Transverse colon (tissue), 4 donors: ENCODE measurements at regions not wholly inside any gene's neighbourhood (a gene's known extent, or its start where the extent isn't known, plus 50 kb on each side); places are given as distances from the start of the nearest gene placed in this dataset.

ENCODE experiments used
- DNase-seq: peaks from one replicate; pipeline ENCODE4 v3.0.0-alpha.2; 2019
- H3K27ac ChIP-seq, 4 donors: fragments of 200-600 bp; sonication (generic); 2 replicates each; pipeline ENCODE4 v1.5.1; 2016 to 2018; ENCODE audit warnings: inconsistent platforms in 4 of 4
- H3K27me3 ChIP-seq: fragments of 200-600 bp; sonication (generic); 2 replicates; pipeline ENCODE4 v1.5.1; 2017; ENCODE audit warnings: inconsistent platforms
- H3K36me3 ChIP-seq, 4 donors: fragments of 200-600 bp; sonication (generic); 2 replicates each; pipeline ENCODE4 v1.5.1; 2017 to 2019; ENCODE audit warnings: inconsistent platforms in 4 of 4
- H3K4me1 ChIP-seq, 4 donors: fragments of 200-600 bp; sonication (generic); 2 replicates each; pipeline ENCODE4 v1.5.1; 2017 to 2020; ENCODE audit warnings: inconsistent platforms in 4 of 4
- H3K4me3 ChIP-seq, 4 donors: fragments of 200-600 bp; sonication (generic); 1 replicate in 1 of 4; 2 replicates in 3 of 4; pipeline versions ENCODE4 v1.5.1 to v1.6.1; 2017 to 2019; ENCODE audit warnings: inconsistent platforms in 4 of 4
- H3K9me3 ChIP-seq, 2 donors: fragments of 200-600 bp; sonication (generic); 2 replicates each; pipeline ENCODE4 v1.5.1; 2017 to 2019; ENCODE audit warnings: inconsistent platforms in 2 of 2
- CTCF ChIP-seq, 5 experiments: fragments of 200-600 bp in 3 of 5; fragments of 450-650 bp in 2 of 5; sonication (generic) in 3 of 5; IDR thresholded peaks; 1 replicate in 2 of 5; 2 replicates in 3 of 5; pipeline ENCODE4 v1.5.1; 2016 to 2017; ENCODE audit warnings: antibody characterized with exemption in 5 of 5, inconsistent platforms in 3 of 5, mild to moderate bottlenecking in 2 of 5, moderate library complexity in 1 of 5
- EP300 ChIP-seq: sonication (generic); formaldehyde crosslinking; IDR thresholded peaks from one replicate; pipeline ENCODE4 v1.6.1; 2017; ENCODE audit warnings: antibody characterized with exemption, low read depth
- POLR2A ChIP-seq: fragments of 450-650 bp; IDR thresholded peaks from one replicate; pipeline ENCODE4 v1.6.1; 2016; ENCODE audit warnings: antibody characterized with exemption, mild to moderate bottlenecking, moderate library complexity
- POLR2AphosphoS5 ChIP-seq, 3 donors: sonication (generic); formaldehyde crosslinking; IDR thresholded peaks; one replicate each; pipeline ENCODE4 v1.6.1; 2016; ENCODE audit warnings: antibody characterized with exemption in 3 of 3
- WGBS, 2 donors: methylation state at CpG; one replicate each; pipeline ENCODE4 v1.1.5; 2018; ENCODE audit warnings: low coverage in 1 of 2; 5-methylcytosine and 5-hydroxymethylcytosine counted together
- in situ Hi-C, 4 donors: fragments of 200-750 bp; cut with MboI; loops; one replicate each; pipeline versions ENCODE4 v1.15.0 to v1.15.1; 2017; ENCODE audit warnings: low sequenced_read_pairs in 3 of 4, low pct_ligation_motif_present in 1 of 4, low pct_unique_long_range_greater_than_20kb in 1 of 4
- intact Hi-C: fragments of 100-400 bp; cut with DNase I; formaldehyde crosslinking; loops from one replicate; pipeline ENCODE4 v1.15.1; 2023; ENCODE audit warnings: low total_unique reads

- Histone ChIP-seq H3K4me3 (no peak overlapping the region), H3K27ac (no peak overlapping the region), H3K4me1 (no peaks in the 10 kb centered on the region), H3K9me3 (no peaks in the 10 kb centered on the region), H3K36me3 (no peaks in the 10 kb centered on the region), H3K27me3 (no peaks in the 10 kb centered on the region)
- whole genome bisulfite sequencing, 2 donors: 0 to 44% methylated on average over 1 to 5 of the region's 5 CpGs
- intact Hi-C loops: no loop called here
- DNase-seq: peak; percentile 84
- TF ChIP-seq CTCF (IDR thresholded peaks at IDR 0.05) (peak; percentile 57 to 79 (median 70)), POLR2A (no peak)
- in situ Hi-C loops: loop anchor here in 1 of 4 donors (25.0 kb wide), 1 partner anchor 317 kb away; the partner anchor contains the start of gene RNF38
Measured at GRCh38 chr9:36728651-36729520, 156.2 kb downstream of the MELK start.

DNA sequence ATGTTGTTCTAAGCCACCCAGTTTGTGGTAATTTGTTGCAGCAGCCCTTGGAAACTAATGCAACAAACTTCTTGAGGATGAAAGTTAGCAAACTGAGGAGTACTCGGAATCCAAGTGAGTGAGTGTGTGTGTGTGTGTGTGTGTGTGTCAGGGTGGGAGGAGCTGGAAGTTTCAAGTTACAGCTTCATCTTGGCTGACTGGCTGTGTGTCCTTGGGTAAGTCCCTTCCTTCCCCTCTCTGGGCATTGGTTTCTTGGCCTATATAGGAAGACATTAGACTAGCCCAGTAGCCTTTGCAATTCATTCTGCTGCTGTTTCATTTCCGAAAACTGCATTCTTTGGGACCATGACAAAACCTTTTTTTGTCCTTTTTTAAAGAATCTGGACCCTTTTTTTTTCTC, 157.2 kb downstream of the MELK start:
- Histone ChIP-seq H3K4me3 (no peak overlapping the region), H3K27me3 (no peaks in the 10 kb centered on the region), H3K9me3 (no peaks in the 10 kb centered on the region), H3K4me1 (no peaks in the 10 kb centered on the region), H3K27ac (no peak overlapping the region), H3K36me3 (no peaks in the 10 kb centered on the region)
- DNase-seq: no peak
- 83 to 84% methylated on average over 1 to 2 of the region's 2 CpGs for WGBS, 2 donors
- in situ Hi-C loops (loop anchor here in 3 of 4 donors (5.0 to 25.0 kb wide), 3 partner anchors 95 to 318 kb away; partner anchors contain the start of gene RNF38 (in 1 of the 3)), intact Hi-C loops (no loop called here)
- TF ChIP-seq EP300 (no peak), CTCF (IDR thresholded peaks at IDR 0.05) (no peak), POLR2A (no peak), POLR2AphosphoS5 (IDR thresholded peaks at IDR 0.05) (no peak)

DNA sequence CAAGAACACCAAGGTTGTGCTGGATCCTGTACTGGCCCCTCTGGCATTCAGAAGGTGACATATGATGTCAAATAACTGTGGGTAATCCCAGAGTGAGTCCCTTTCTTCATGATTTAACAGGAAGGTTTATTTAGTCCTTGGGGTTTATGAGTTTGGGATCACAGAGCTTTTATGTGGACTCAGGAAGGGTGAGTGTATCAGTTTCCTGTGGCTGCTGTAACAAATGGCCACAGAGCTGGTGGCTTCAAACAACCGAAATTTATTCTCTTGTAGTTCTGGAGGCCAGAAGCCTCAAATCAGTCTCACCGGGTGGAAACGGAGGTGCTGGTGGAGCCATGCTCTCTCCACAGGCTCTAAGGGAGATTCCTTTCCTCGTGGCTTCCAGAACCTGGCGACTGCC, 157.7 kb downstream of the MELK start:
- Histone ChIP-seq H3K27ac (no peak overlapping the region), H3K4me1 (no peaks in the 10 kb centered on the region), H3K4me3 (no peak overlapping the region), H3K36me3 (no peaks in the 10 kb centered on the region), H3K9me3 (no peaks in the 10 kb centered on the region), H3K27me3 (no peaks in the 10 kb centered on the region)
- 78 to 100% methylated on average over 1 to 5 of the region's 5 CpGs for WGBS, 2 donors
- intact Hi-C loops (no loop called here), in situ Hi-C loops (loop anchor here in 3 of 4 donors (5.0 to 25.0 kb wide), 3 partner anchors 96 to 318 kb away; partner anchors contain the start of gene RNF38 (in 1 of the 3))
- TF ChIP-seq EP300 (no peak), POLR2AphosphoS5 (IDR thresholded peaks at IDR 0.05) (no peak), CTCF (IDR thresholded peaks at IDR 0.05) (no peak), POLR2A (no peak)
- no peak for DNase-seq

DNA sequence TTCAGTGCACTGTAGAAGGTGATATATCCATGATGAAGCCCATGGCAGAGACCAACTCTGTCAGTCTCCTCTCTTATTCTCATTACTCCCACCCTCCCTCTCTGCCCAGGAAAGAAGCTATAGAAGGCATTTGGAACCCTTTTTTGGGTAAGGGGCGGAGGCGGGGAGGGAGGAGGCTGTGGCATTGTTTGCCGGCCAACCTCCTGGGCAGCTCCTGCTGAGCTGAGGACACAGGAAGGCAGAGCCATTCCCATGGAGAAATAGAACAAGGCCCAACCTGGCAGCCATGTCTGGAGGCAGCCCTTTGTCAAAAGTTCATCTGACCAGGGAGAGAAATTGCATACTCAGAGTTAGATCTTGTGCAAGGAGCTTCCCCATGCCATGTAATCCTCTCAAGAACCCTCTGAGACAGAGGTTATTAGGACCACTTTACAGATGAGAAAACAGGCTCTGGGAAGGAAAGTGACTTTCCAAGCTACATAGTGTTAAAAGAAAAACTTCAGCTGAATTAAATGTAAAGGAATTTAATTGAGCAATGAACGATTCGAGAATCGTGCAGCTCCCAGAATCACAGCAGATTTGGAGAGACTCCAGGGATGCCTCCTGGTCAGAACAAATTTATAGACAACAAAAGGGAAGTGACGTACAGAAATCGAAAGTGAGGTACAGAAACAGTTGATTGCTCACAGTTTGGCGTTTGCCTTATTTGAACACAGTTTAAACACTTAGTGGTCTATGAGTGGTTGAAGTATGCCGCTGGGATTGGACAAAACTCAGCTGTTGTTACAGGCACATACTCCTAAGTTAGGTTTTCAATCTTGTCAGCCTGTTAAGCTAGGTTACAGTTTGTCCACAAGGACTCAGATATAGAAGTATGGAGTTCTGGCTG, 158.6 kb downstream of the MELK start:
- no peak for DNase-seq
- 66 to 71% methylated on average over 5 to 10 of the region's 10 CpGs for WGBS, 2 donors

More for the DNA sequence above, 158.6 kb downstream of the MELK start:
- Histone ChIP-seq H3K9me3 (no peaks in the 10 kb centered on the region), H3K27ac (no peak overlapping the region), H3K27me3 (peaks cover 3% of the 10 kb centered on the region), H3K36me3 (no peaks in the 10 kb centered on the region), H3K4me3 (no peak overlapping the region), H3K4me1 (no peaks in the 10 kb centered on the region)
- intact Hi-C loops: no loop called here
- TF ChIP-seq EP300 (no peak), CTCF (IDR thresholded peaks at IDR 0.05) (no peak), POLR2A (no peak), POLR2AphosphoS5 (IDR thresholded peaks at IDR 0.05) (no peak)
- in situ Hi-C loops: loop anchor here in 3 of 4 donors (5.0 to 25.0 kb wide), 3 partner anchors 97 to 319 kb away; partner anchors contain the start of gene RNF38 (in 1 of the 3)
